ENCODE measurements at regions not wholly inside any gene's neighbourhood (a gene's known extent, or its start where the extent isn't known, plus 50 kb on each side); places are given as distances from the start of the nearest gene placed in this dataset.
A peak's percentile ranks its signal among the peaks of the same experiment; 100 is the strongest.

GRCh38 chr2:5098286-5098685 is 593.9 kb upstream of the SOX11 start:
- H3K4me3 ChIP-seq (ENCODE audit: low read depth, low read length) = no peak overlapping the region
- DNase-seq (ENCODE audit: low read depth) = no peak
- no peak for TF ChIP-seq CTCF (conservative IDR thresholded peaks at IDR 0.05; ENCODE audit: low read depth, low read length)

- H3K4me3 ChIP-seq (ENCODE audit: low read depth, low read length) = no peak overlapping the region
- DNase-seq (ENCODE audit: low read depth) = no peak
- TF ChIP-seq CTCF (conservative IDR thresholded peaks at IDR 0.05; ENCODE audit: low read depth, low read length) = no peak
Observed at GRCh38 chr2:5102823-5103222, 589.4 kb upstream of the SOX11 start.

- H3K4me3 ChIP-seq (ENCODE audit: low read depth, low read length) = no peak overlapping the region
- no peak for TF ChIP-seq CTCF (conservative IDR thresholded peaks at IDR 0.05; ENCODE audit: low read depth, low read length)
- DNase-seq (ENCODE audit: low read depth) = peak; percentile 9
Observed at GRCh38 chr2:5111581-5111980, 580.6 kb upstream of the SOX11 start.

GRCh38 chr2:5119046-5119445 is 573.1 kb upstream of the SOX11 start:
- TF ChIP-seq CTCF (conservative IDR thresholded peaks at IDR 0.05; ENCODE audit: low read depth, low read length) = no peak

GRCh38 chr2:5121121-5121520 is 571.1 kb upstream of the SOX11 start:
- TF ChIP-seq CTCF (conservative IDR thresholded peaks at IDR 0.05; ENCODE audit: low read depth, low read length) = no peak
- DNase-seq (ENCODE audit: low read depth) = peak; percentile 7
- H3K4me3 ChIP-seq (ENCODE audit: low read depth, low read length) = peak overlapping the region; percentile 46

More at GRCh38 chr2:5119046-5119445, 573.1 kb upstream of the SOX11 start:
- no peak for DNase-seq (ENCODE audit: low read depth)
- H3K4me3 ChIP-seq (ENCODE audit: low read depth, low read length) = no peak overlapping the region

GRCh38 chr2:5121642-5122041 is 570.5 kb upstream of the SOX11 start:
- peak; percentile 39 for DNase-seq (ENCODE audit: low read depth)
- TF ChIP-seq CTCF (conservative IDR thresholded peaks at IDR 0.05; ENCODE audit: low read depth, low read length) = peak; percentile 54
- no peak overlapping the region for H3K4me3 ChIP-seq (ENCODE audit: low read depth, low read length)

- TF ChIP-seq CTCF (conservative IDR thresholded peaks at IDR 0.05; ENCODE audit: low read depth, low read length) = no peak
- DNase-seq (ENCODE audit: low read depth) = no peak
- no peak overlapping the region for H3K4me3 ChIP-seq (ENCODE audit: low read depth, low read length)
Observed at GRCh38 chr2:5123582-5124196, 568.5 kb upstream of the SOX11 start.

Data from choroid plexus epithelial cell (primary cell).